Fibroblast of lung (primary cell): ENCODE measurements at regions not wholly inside any gene's neighbourhood (a gene's known extent, or its start where the extent isn't known, plus 50 kb on each side); places are given as distances from the start of the nearest gene placed in this dataset.

Experiments used
- DNase-seq, 2 donors: peaks; one replicate each; pipeline versions ENCODE4 v3.0.0 to v3.0.0-alpha.2; 2010; ENCODE audit warnings: low read depth in 2 of 2
- H2AFZ ChIP-seq: 2 replicates; pipeline ENCODE4 v1.5.1; 2012; ENCODE audit warnings: low read length, control low read depth, inconsistent platforms
- H3K27ac ChIP-seq: 2 replicates; pipeline ENCODE4 v1.5.1; 2011; ENCODE audit warnings: low read length, control low read depth; ENCODE audit not compliant: insufficient read depth
- H3K27me3 ChIP-seq: 2 replicates; pipeline ENCODE4 v1.5.1; 2011; ENCODE audit warnings: mild to moderate bottlenecking, low read length; ENCODE audit not compliant: control insufficient read depth, insufficient read depth
- H3K36me3 ChIP-seq: 2 replicates; pipeline ENCODE4 v1.5.1; 2011; ENCODE audit warnings: low read length; ENCODE audit not compliant: control insufficient read depth, insufficient read depth
- H3K4me1 ChIP-seq: 2 replicates; pipeline ENCODE4 v1.5.1; 2011; ENCODE audit warnings: low read length; ENCODE audit not compliant: control insufficient read depth, insufficient read depth; ENCODE audit errors: extremely low read depth
- H3K4me2 ChIP-seq: 2 replicates; pipeline ENCODE4 v1.5.1; 2011; ENCODE audit warnings: low read length, control low read depth; ENCODE audit not compliant: insufficient read depth; ENCODE audit errors: extremely low read depth
- H3K4me3 ChIP-seq, 4 experiments: fragments of 200-600 bp in 1 of 4; sonication (generic) in 1 of 4; replicated peaks in 1 of 4; 2 replicates each; pipeline ENCODE4 v1.5.1; 2011 to 2016; ENCODE audit warnings: low read length in 4 of 4, low read depth in 3 of 4, mild to moderate bottlenecking in 3 of 4, control low read depth in 2 of 4, inconsistent platforms in 1 of 4, mixed read lengths in 1 of 4; ENCODE audit not compliant: insufficient read depth in 1 of 4; ENCODE audit errors: control extremely low read depth in 1 of 4
- H3K79me2 ChIP-seq: 2 replicates; pipeline ENCODE4 v1.5.1; 2012; ENCODE audit warnings: mild to moderate bottlenecking, low read length, inconsistent platforms; ENCODE audit not compliant: control insufficient read depth, insufficient read depth
- H3K9ac ChIP-seq: 2 replicates; pipeline ENCODE4 v1.5.1; 2011; ENCODE audit warnings: mild to moderate bottlenecking, low read length, control low read depth; ENCODE audit not compliant: insufficient read depth
- H3K9me3 ChIP-seq: 2 replicates; pipeline ENCODE4 v1.5.1; 2012; ENCODE audit warnings: low read depth, low read length; ENCODE audit not compliant: control insufficient read depth, insufficient read depth
- H4K20me1 ChIP-seq: 2 replicates; pipeline ENCODE4 v1.5.1; 2011; ENCODE audit warnings: low read length; ENCODE audit not compliant: control insufficient read depth, insufficient read depth; ENCODE audit errors: extremely low read depth
- CTCF ChIP-seq, 2 donors: IDR thresholded peaks in 1 of 2; conservative IDR thresholded peaks in 1 of 2; 1 replicate in 1 of 2; 2 replicates in 1 of 2; pipeline ENCODE4 v1.5.1; 2011 to 2012; ENCODE audit warnings: low read length in 2 of 2, control low read depth in 1 of 2, inconsistent platforms in 1 of 2, low read depth in 1 of 2, mild to moderate bottlenecking in 1 of 2
- EZH2 ChIP-seq: IDR thresholded peaks from 2 replicates; pipeline ENCODE4 v1.5.1; 2012; ENCODE audit warnings: low read length, control low read depth, mild to moderate bottlenecking; ENCODE audit errors: missing control alignments

- no peak overlapping the region for H2AFZ ChIP-seq
- H3K27me3 ChIP-seq: no peaks in the 10 kb centered on the region
Observed at GRCh38 chr1:224528900-224529299, 87.2 kb upstream of the CNIH3 start.

GRCh38 chr1:224529844-224530243 lies 86.3 kb upstream of the CNIH3 start:
- no peak for TF ChIP-seq EZH2
- no peak for TF ChIP-seq CTCF (conservative IDR thresholded peaks at IDR 0.05 in 1 of 2, IDR thresholded peaks at IDR 0.05 in 1 of 2; ENCODE audit: low read depth in 1 of 2, low read length in 2 of 2)
- Histone ChIP-seq H3K4me3 (no peak overlapping the region), H3K27ac (peak overlapping the region; percentile 58), H3K9ac (no peak overlapping the region), H3K9me3 (no peaks in the 10 kb centered on the region), H3K4me2 (peak overlapping the region; percentile 55), H3K36me3 (no peaks in the 10 kb centered on the region), H2AFZ (no peak overlapping the region), H3K27me3 (no peaks in the 10 kb centered on the region), H4K20me1 (no peaks in the 10 kb centered on the region), H3K79me2 (no peaks in the 10 kb centered on the region), H3K4me1 (peaks cover 13% of the 10 kb centered on the region)
- DNase-seq: no peak

More at GRCh38 chr1:224528900-224529299, 87.2 kb upstream of the CNIH3 start:
- Histone ChIP-seq H3K4me1 (peaks cover 13% of the 10 kb centered on the region), H3K4me2 (peak overlapping the region; percentile 40), H4K20me1 (no peaks in the 10 kb centered on the region), H3K4me3 (no peak overlapping the region), H3K27ac (peak overlapping the region; percentile 66), H3K36me3 (no peaks in the 10 kb centered on the region), H3K9me3 (no peaks in the 10 kb centered on the region), H3K79me2 (no peaks in the 10 kb centered on the region), H3K9ac (no peak overlapping the region)
- TF ChIP-seq EZH2 (no peak), CTCF (conservative IDR thresholded peaks at IDR 0.05 in 1 of 2, IDR thresholded peaks at IDR 0.05 in 1 of 2; ENCODE audit: low read depth in 1 of 2, low read length in 2 of 2) (no peak)
- DNase-seq: peak; percentile 92 to 93

- Histone ChIP-seq H3K79me2 (no peaks in the 10 kb centered on the region), H3K4me1 (peaks cover 13% of the 10 kb centered on the region), H3K27ac (no peak overlapping the region), H2AFZ (no peak overlapping the region), H3K27me3 (no peaks in the 10 kb centered on the region), H3K36me3 (no peaks in the 10 kb centered on the region), H3K9ac (no peak overlapping the region), H3K9me3 (no peaks in the 10 kb centered on the region), H4K20me1 (no peaks in the 10 kb centered on the region), H3K4me2 (no peak overlapping the region), H3K4me3 (no peak overlapping the region)
- no peak for DNase-seq
- TF ChIP-seq CTCF (conservative IDR thresholded peaks at IDR 0.05 in 1 of 2, IDR thresholded peaks at IDR 0.05 in 1 of 2; ENCODE audit: low read depth in 1 of 2, low read length in 2 of 2): no peak
- no peak for TF ChIP-seq EZH2
Observed at GRCh38 chr1:224533517-224533916, 82.6 kb upstream of the CNIH3 start.
